Prostate gland (tissue), 2 donors: ENCODE measurements at regions not wholly inside any gene's neighbourhood (a gene's known extent, or its start where the extent isn't known, plus 50 kb on each side); places are given as distances from the start of the nearest gene placed in this dataset.

Source experiments
- CTCF ChIP-seq, 4 experiments: fragments of 200-600 bp in 2 of 4; fragments of 450-650 bp in 2 of 4; sonication (generic) in 2 of 4; IDR thresholded peaks; 1 replicate in 3 of 4; 2 replicates in 1 of 4; pipeline ENCODE4 v1.5.1; 2016 to 2019; ENCODE audit warnings: antibody characterized with exemption in 4 of 4, mild to moderate bottlenecking in 2 of 4, moderate library complexity in 2 of 4
- POLR2AphosphoS5 ChIP-seq: sonication (generic); formaldehyde crosslinking; IDR thresholded peaks from one replicate; pipeline ENCODE4 v1.6.1; 2017; ENCODE audit warnings: antibody characterized with exemption

GRCh38 chr3:176051766-176052165 is 1145.5 kb downstream of the TBL1XR1 start:
- TF ChIP-seq CTCF (IDR thresholded peaks at IDR 0.05): no peak
- TF ChIP-seq POLR2AphosphoS5: no peak
